Endothelial cell of umbilical vein (primary cell): ENCODE measurements at regions not wholly inside any gene's neighbourhood (a gene's known extent, or its start where the extent isn't known, plus 50 kb on each side); places are given as distances from the start of the nearest gene placed in this dataset.

ENCODE experiments used
- BruUV-seq: library from RNA; stranded (reverse); fragments of 400-500 nt; replicated peaks from 2 replicates; lab custom pipeline; 2021; lab: Mats Ljungman, UMichigan
- CTCF ChIA-PET: fragments of 300-600, 350-600 bp; sonication (Branson Sonifier 250); formaldehyde crosslinking; loops from one replicate; lab custom pipeline; 2021; ENCODE audit warnings: antibody characterized with exemption, inconsistent platforms; lab: Charles Lee
- POLR2A ChIA-PET: fragments of 300-600, 350-600 bp; sonication (Branson Sonifier 250); formaldehyde crosslinking; loops from one replicate; lab custom pipeline; 2021; ENCODE audit warnings: antibody characterized with exemption, inconsistent platforms; lab: Charles Lee
- DNase-seq: peaks from one replicate; pipeline ENCODE4 v3.0.0-alpha.2; 2011; ENCODE audit warnings: low read depth, low spot score
- FAIRE-seq: peaks from 2 replicates; lab custom pipeline; 2011; peaks lifted over from hg19 to GRCh38; lab: Jason Lieb, UNC
- H2AFZ ChIP-seq: 2 replicates; pipeline ENCODE4 v1.6.0; 2012; ENCODE audit warnings: low read depth, low read length, control low read depth, inconsistent platforms
- H3K27ac ChIP-seq: 2 replicates; pipeline ENCODE4 v1.5.1; 2011; ENCODE audit warnings: low read depth, mild to moderate bottlenecking, control low read depth, low read length, moderate library complexity; ENCODE audit not compliant: insufficient read depth
- H3K27me3 ChIP-seq, 2 experiments: 2 replicates each; pipeline versions ENCODE4 v1.6.0 to v1.6.1; 2011; ENCODE audit warnings: low read length in 2 of 2, mixed read lengths in 1 of 2; ENCODE audit not compliant: control insufficient read depth in 2 of 2, insufficient read depth in 2 of 2
- H3K36me3 ChIP-seq, 2 experiments: 2 replicates in 1 of 2; 3 replicates in 1 of 2; pipeline ENCODE4 v1.5.1; 2011; ENCODE audit warnings: low read length in 2 of 2, mild to moderate bottlenecking in 1 of 2, moderate library complexity in 1 of 2; ENCODE audit not compliant: control insufficient read depth in 2 of 2, insufficient read depth in 2 of 2; ENCODE audit errors: extremely low read depth in 1 of 2
- H3K4me1 ChIP-seq: 3 replicates; pipeline ENCODE4 v1.5.1; 2011; ENCODE audit warnings: mild to moderate bottlenecking, low read length; ENCODE audit not compliant: control insufficient read depth, insufficient read depth; ENCODE audit errors: extremely low read depth
- H3K4me2 ChIP-seq: 2 replicates; pipeline ENCODE4 v1.6.1; 2011; ENCODE audit warnings: low read length, control low read depth, mixed read lengths; ENCODE audit not compliant: insufficient read depth
- H3K4me3 ChIP-seq, 3 experiments: fragments of 200-600 bp in 1 of 3; sonication (generic), shearing (Covaris generic) in 1 of 3; replicated peaks in 1 of 3; 2 replicates each; pipeline ENCODE4 v1.5.1; 2011 to 2016; ENCODE audit warnings: control low read depth in 3 of 3, low read length in 3 of 3, mild to moderate bottlenecking in 2 of 3, inconsistent platforms in 1 of 3, low read depth in 1 of 3, moderate library complexity in 1 of 3; ENCODE audit not compliant: insufficient read depth in 1 of 3
- H3K79me2 ChIP-seq: 2 replicates; pipeline ENCODE4 v1.6.0; 2012; ENCODE audit warnings: low read length, inconsistent platforms; ENCODE audit not compliant: control insufficient read depth, insufficient read depth
- H3K9ac ChIP-seq: replicated peaks from 2 replicates; pipeline ENCODE3; 2011; ENCODE audit warnings: low read length, control low read depth; ENCODE audit not compliant: insufficient read depth; ENCODE audit errors: extremely low read depth
- H3K9me1 ChIP-seq: replicated peaks from 3 replicates; pipeline ENCODE4 v1.6.0; 2011; ENCODE audit warnings: mild to moderate bottlenecking, low read length; ENCODE audit not compliant: control insufficient read depth, insufficient read depth; ENCODE audit errors: extremely low read depth
- H3K9me3 ChIP-seq: replicated peaks from 2 replicates; pipeline ENCODE4 v1.5.1; 2012; ENCODE audit warnings: low read length, inconsistent platforms; ENCODE audit not compliant: control insufficient read depth, insufficient read depth
- H4K20me1 ChIP-seq: replicated peaks from 2 replicates; pipeline ENCODE3; 2011; ENCODE audit warnings: mild to moderate bottlenecking, low read length; ENCODE audit not compliant: control insufficient read depth, insufficient read depth; ENCODE audit errors: extremely low read depth
- CTCF ChIP-seq, 2 donors: IDR thresholded peaks; 1 replicate in 1 of 2; 2 replicates in 1 of 2; pipeline ENCODE4 v1.5.1; 2011; ENCODE audit warnings: low read length in 2 of 2, mild to moderate bottlenecking in 2 of 2, moderate library complexity in 2 of 2, control low read depth in 1 of 2, inconsistent platforms in 1 of 2, low read depth in 1 of 2; ENCODE audit not compliant: insufficient read depth in 1 of 2; ENCODE audit errors: extremely low read depth in 1 of 2
- EZH2 ChIP-seq: IDR thresholded peaks from 2 replicates; pipeline ENCODE4 v1.6.1; 2012; ENCODE audit warnings: borderline replicate concordance, low read depth, mild to moderate bottlenecking, moderate library complexity, low read length, inconsistent platforms; ENCODE audit not compliant: severe bottlenecking
- FOS ChIP-seq: IDR thresholded peaks from 2 replicates; pipeline ENCODE4 v1.6.1; 2011; ENCODE audit warnings: mild to moderate bottlenecking, low read length, moderate library complexity, borderline replicate concordance; ENCODE audit not compliant: insufficient read depth
- GATA2 ChIP-seq: IDR thresholded peaks from 2 replicates; pipeline ENCODE4 v1.7.0; 2011; ENCODE audit warnings: low read depth, mild to moderate bottlenecking, moderate library complexity, mixed read lengths, low read length; ENCODE audit not compliant: insufficient read length, insufficient read depth
- JUN ChIP-seq: IDR thresholded peaks from 2 replicates; pipeline ENCODE4 v1.6.1; 2011; ENCODE audit warnings: borderline replicate concordance, low read depth; ENCODE audit not compliant: insufficient read length, insufficient read depth
- MAX ChIP-seq: IDR thresholded peaks from 2 replicates; pipeline ENCODE4 v1.6.1; 2011; ENCODE audit not compliant: insufficient read depth, insufficient read length
- MYC ChIP-seq: IDR thresholded peaks from one replicate; pipeline ENCODE4 v1.6.1; 2011; ENCODE audit warnings: mild to moderate bottlenecking, low read depth, low read length
- POLR2A ChIP-seq: IDR thresholded peaks from 2 replicates; pipeline ENCODE4 v1.6.1; 2012; ENCODE audit warnings: low read depth, mild to moderate bottlenecking, control low read depth, low read length
- POLR2AphosphoS5 ChIP-seq: IDR thresholded peaks from 2 replicates; pipeline ENCODE4 v1.6.1; 2012; ENCODE audit warnings: low read depth, mild to moderate bottlenecking, control low read depth, low read length, moderate library complexity; ENCODE audit not compliant: insufficient read depth
- dilution Hi-C: fragments of 300-500 bp; cut with MboI; formaldehyde crosslinking; loops from one replicate; pipeline ENCODE4 v1.15.0; 2019; ENCODE audit warnings: low sequenced_read_pairs; ENCODE audit not compliant: extremely low pct_ligation_motif_present
- intact Hi-C: fragments of 100-400 bp; cut with micrococcal nuclease; formaldehyde crosslinking; loops from one replicate; pipeline ENCODE4 v1.10.0; 2022

GRCh38 chr3:145190138-145190537, 970.8 kb downstream of the PLOD2 start:
- no peaks in the 10 kb centered on the region for H3K36me3 ChIP-seq
- no peaks in the 10 kb centered on the region for H4K20me1 ChIP-seq
- H3K9ac ChIP-seq: no peak overlapping the region
- BruUV-seq: no TSS peak
- no peak overlapping the region for H3K4me2 ChIP-seq
- H3K9me1 ChIP-seq: no peaks in the 10 kb centered on the region
- H3K4me3 ChIP-seq: no peak overlapping the region
- DNase-seq (no peak), FAIRE-seq (no peak)
- peaks cover 13% of the 10 kb centered on the region for H3K4me1 ChIP-seq
- intact Hi-C loops (no loop called here), dilution Hi-C loops (no loop called here)
- H3K27me3 ChIP-seq: no peaks in the 10 kb centered on the region
- ChIA-PET POLR2A (no interaction called here), CTCF (no interaction called here)
- no peak for TF ChIP-seq GATA2
- H3K79me2 ChIP-seq: no peaks in the 10 kb centered on the region
- H2AFZ ChIP-seq: no peak overlapping the region
- no peak overlapping the region for H3K27ac ChIP-seq
- no peaks in the 10 kb centered on the region for H3K9me3 ChIP-seq

- dilution Hi-C loops: no loop called here
- Histone ChIP-seq H3K27me3 (no peaks in the 10 kb centered on the region), H2AFZ (no peak overlapping the region), H3K27ac (no peak overlapping the region), H3K36me3 (no peaks in the 10 kb centered on the region), H3K4me3 (no peak overlapping the region), H3K9ac (no peak overlapping the region), H3K4me1 (peaks cover 13% of the 10 kb centered on the region), H3K4me2 (no peak overlapping the region), H4K20me1 (no peaks in the 10 kb centered on the region), H3K9me1 (no peaks in the 10 kb centered on the region), H3K9me3 (no peaks in the 10 kb centered on the region), H3K79me2 (no peaks in the 10 kb centered on the region)
- no peak for TF ChIP-seq MAX
- TF ChIP-seq POLR2A: no peak
- no peak for TF ChIP-seq MYC
- no peak for TF ChIP-seq CTCF (IDR thresholded peaks at IDR 0.05; ENCODE audit: extremely low read depth in 1 of 2, insufficient read depth in 1 of 2, low read depth in 1 of 2, low read length in 2 of 2)
- TF ChIP-seq GATA2: no peak
- TF ChIP-seq POLR2AphosphoS5: no peak
- TF ChIP-seq JUN: no peak
- no peak for TF ChIP-seq FOS
- TF ChIP-seq EZH2: no peak
- DNase-seq (no peak), FAIRE-seq (no peak)
- CTCF ChIA-PET: interaction anchor here (1.7 kb wide), 1 partner anchor 8 kb away, joined by 7 read pairs; no protein-coding TSS in a partner anchor
- intact Hi-C loops: no loop called here
- no TSS peak for BruUV-seq
- POLR2A ChIA-PET: no interaction called here
Measured at GRCh38 chr3:145190761-145191160, 970.2 kb downstream of the PLOD2 start.
